Aorta (tissue), 5 donors: ENCODE measurements at regions not wholly inside any gene's neighbourhood (a gene's known extent, or its start where the extent isn't known, plus 50 kb on each side); places are given as distances from the start of the nearest gene placed in this dataset.

Experiments used
- ATAC-seq: fragments of 200-7000 bp; cut with Tn5 transposase; one replicate; pipeline ENCODE4 v1.9.1; 2022; ENCODE audit warnings: moderate library complexity; ENCODE audit not compliant: low FRiP score
- DNase-seq, 2 donors: peaks; one replicate each; pipeline ENCODE4 v3.0.0-alpha.2; 2020
- H3K27ac ChIP-seq, 2 donors: one replicate each; pipeline ENCODE4 v1.5.1; 2013; ENCODE audit warnings: low read length in 2 of 2, mild to moderate bottlenecking in 2 of 2, moderate library complexity in 2 of 2, control low read depth in 1 of 2, inconsistent platforms in 1 of 2, low read depth in 1 of 2
- H3K27me3 ChIP-seq, 2 donors: one replicate each; pipeline ENCODE4 v1.6.1; 2013; ENCODE audit warnings: control low read depth in 1 of 2, low read length in 1 of 2, mild to moderate bottlenecking in 1 of 2, moderate library complexity in 1 of 2; ENCODE audit not compliant: insufficient read depth in 2 of 2, control insufficient read depth in 1 of 2
- H3K36me3 ChIP-seq, 2 donors: one replicate each; pipeline ENCODE4 v1.6.1; 2013; ENCODE audit warnings: control low read depth in 1 of 2, low read length in 1 of 2, mild to moderate bottlenecking in 1 of 2; ENCODE audit not compliant: insufficient read depth in 2 of 2, control insufficient read depth in 1 of 2
- H3K4me1 ChIP-seq, 2 donors: one replicate each; pipeline ENCODE4 v1.6.1; 2013; ENCODE audit warnings: low read length in 2 of 2, control low read depth in 1 of 2, mild to moderate bottlenecking in 1 of 2, moderate library complexity in 1 of 2; ENCODE audit not compliant: insufficient read depth in 2 of 2, control insufficient read depth in 1 of 2
- H3K4me3 ChIP-seq, 2 donors: one replicate each; pipeline ENCODE4 v1.5.1; 2013; ENCODE audit warnings: low read length in 2 of 2, control low read depth in 1 of 2, mild to moderate bottlenecking in 1 of 2
- H3K9me3 ChIP-seq: one replicate; pipeline ENCODE4 v1.6.1; 2013; ENCODE audit warnings: mild to moderate bottlenecking, low read length; ENCODE audit not compliant: control insufficient read depth
- WGBS, 2 donors: extraction: QIAGEN DNeasy Blood & Tissue Kit; methylation state at CpG; one replicate each; pipeline ENCODE4 v1.1.7; 2013; 5-methylcytosine and 5-hydroxymethylcytosine counted together
- intact Hi-C, 2 donors: fragments of 100-400 bp; cut with DNase I; formaldehyde crosslinking; loops; one replicate each; pipeline versions ENCODE4 v1.14.2 to v1.15.0; 2022
- donor health status: healthy with polysubstance abuse.
- donor health status: Bipolar disorder and iron deficiency.
- donor health status: DM: no; HTN: no; CAD: no.
- donor health status: DM: no; HTN: no; CAD: no.
- donor health status: DM: yes; HTN: yes; CAD: no.

DNA sequence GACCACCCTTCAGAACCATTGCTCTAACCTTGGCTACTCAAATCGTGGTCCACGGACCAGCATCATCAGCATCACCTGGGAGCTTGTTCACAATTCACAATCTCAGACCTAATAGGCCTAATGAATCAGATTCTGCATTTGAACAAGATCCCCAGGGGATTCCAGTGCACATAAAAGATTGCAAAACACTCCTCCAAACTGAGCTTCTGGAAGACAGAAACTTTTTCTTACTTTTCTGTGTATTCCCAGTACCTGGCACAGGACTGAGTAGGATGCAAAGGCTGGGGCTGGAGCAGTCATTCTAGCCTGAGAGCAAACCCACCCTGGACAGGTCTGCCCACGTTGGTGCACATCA is 115.1 kb upstream of the COPS8 start:
- no peak overlapping the region for H3K27ac ChIP-seq
- no peaks in the 10 kb centered on the region for H3K36me3 ChIP-seq
- no peaks in the 10 kb centered on the region for H3K9me3 ChIP-seq
- H3K4me1 ChIP-seq: no peaks in the 10 kb centered on the region
- H3K27me3 ChIP-seq: no peaks in the 10 kb centered on the region
- no peak for DNase-seq
- 95 to 96% methylated on average over 3 of the region's 3 CpGs for WGBS, 2 donors
- intact Hi-C loops: no loop called here
- no peak overlapping the region for H3K4me3 ChIP-seq
- ATAC-seq: no peak

DNA sequence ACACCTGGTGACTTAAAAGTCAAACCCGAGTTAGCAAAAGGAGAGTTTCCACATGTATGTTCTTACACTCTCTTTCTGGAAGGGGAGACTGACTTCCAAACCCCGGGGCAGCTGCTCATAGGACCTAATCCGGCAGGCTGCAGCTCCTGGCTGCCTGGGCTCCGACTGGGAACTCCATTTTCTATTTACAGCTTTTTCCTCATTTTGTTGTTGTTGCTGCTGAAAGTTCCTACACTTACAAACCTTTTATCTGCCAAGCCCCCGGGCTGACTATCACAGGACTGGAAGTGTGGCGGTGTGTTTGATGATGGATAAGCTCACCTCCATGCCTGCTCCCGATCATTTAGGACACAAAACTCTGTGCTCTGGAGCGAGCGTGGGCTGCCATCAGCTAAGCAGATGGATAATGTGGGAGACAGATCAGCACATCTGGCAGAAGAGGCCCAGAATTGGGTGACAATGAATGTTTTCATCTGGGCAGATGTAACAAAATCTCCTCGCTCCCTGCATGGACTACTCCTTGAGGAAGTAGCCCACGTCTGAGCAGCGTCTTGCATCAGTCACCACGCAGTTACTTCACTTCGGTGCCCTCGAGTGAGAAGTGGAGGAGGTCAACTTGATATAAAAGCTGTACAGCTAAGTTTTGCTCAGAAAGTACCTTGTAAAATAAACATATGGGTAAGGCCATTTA is 114.4 kb upstream of the COPS8 start:
- Histone ChIP-seq H3K4me3 (no peak overlapping the region), H3K27ac (no peak overlapping the region), H3K4me1 (no peaks in the 10 kb centered on the region), H3K27me3 (no peaks in the 10 kb centered on the region), H3K9me3 (no peaks in the 10 kb centered on the region), H3K36me3 (no peaks in the 10 kb centered on the region)
- 91 to 92% methylated on average over 15 of the region's 15 CpGs for WGBS, 2 donors
- ATAC-seq (no peak), DNase-seq (no peak)
- intact Hi-C loops: no loop called here

DNA sequence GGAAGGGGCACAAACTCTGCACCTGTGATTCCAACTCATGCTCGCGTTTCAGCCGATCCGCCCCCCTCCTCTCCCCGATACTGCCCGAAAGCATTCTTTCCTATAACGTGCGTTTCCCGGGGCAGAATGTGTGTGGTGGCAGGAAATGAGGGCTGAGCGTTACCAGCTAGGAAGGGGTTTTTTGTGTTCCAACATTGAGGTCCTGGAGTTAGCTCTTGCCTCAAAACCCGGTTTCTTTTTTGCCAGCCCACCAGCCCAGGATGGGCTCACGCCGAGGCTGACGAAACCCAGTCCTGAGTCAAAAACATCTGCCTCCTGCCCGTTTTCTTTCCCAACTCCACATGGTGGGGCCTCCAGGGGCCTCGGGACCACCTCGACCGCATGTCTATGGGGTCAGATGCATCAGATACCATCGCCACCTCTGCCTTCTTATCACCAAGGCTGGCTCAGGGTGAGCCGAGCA is 113.7 kb upstream of the COPS8 start:
- H3K27ac ChIP-seq: no peak overlapping the region
- H3K4me3 ChIP-seq: no peak overlapping the region
- WGBS, 2 donors: 92% methylated on average over 20 of the region's 20 CpGs
- intact Hi-C loops: no loop called here
- H3K36me3 ChIP-seq: no peaks in the 10 kb centered on the region
- no peak for DNase-seq
- H3K27me3 ChIP-seq: no peaks in the 10 kb centered on the region
- ATAC-seq: no peak
- H3K9me3 ChIP-seq: no peaks in the 10 kb centered on the region
- H3K4me1 ChIP-seq: no peaks in the 10 kb centered on the region

DNA sequence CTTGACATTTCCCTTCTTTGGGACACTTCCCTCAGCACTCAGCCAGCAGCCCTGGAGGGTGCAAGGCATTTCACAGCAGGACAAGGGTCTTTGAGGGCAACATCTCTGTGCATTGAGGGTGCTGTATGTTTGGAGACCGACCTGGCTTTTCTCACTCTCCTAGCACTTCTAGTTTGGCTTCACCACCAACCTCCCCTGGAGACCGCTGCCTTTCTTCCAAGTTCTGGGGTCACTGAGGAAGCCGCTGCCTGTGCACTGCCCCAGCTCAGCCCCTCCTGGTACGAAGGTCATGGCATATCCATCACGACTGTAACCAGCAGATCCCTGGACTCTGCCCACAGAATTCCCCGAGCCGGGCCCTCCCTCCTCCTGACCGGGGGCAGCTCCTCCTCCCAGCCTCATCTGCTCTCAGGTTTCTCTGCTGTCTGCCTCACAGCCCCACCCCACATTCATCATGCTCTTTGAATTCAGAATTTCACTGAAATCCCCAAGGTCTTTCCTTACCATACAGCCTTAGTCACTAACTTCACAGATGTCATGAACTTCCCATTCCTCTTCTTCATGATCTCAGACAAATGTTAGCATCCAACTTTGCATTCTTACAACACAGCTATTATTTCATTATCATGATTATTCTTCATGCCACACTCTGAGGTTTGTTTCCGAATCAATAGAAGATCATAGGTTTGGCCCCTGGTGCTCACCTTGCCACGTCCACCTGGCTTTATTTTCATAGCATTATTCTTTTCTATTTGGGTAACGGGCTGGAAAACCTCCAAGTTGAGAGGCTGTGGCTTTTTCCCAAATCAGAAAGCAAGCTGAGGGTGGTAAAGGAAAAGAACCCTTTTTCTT is 113.0 kb upstream of the COPS8 start:
- DNase-seq: peak; percentile 65 to 82

DNA sequence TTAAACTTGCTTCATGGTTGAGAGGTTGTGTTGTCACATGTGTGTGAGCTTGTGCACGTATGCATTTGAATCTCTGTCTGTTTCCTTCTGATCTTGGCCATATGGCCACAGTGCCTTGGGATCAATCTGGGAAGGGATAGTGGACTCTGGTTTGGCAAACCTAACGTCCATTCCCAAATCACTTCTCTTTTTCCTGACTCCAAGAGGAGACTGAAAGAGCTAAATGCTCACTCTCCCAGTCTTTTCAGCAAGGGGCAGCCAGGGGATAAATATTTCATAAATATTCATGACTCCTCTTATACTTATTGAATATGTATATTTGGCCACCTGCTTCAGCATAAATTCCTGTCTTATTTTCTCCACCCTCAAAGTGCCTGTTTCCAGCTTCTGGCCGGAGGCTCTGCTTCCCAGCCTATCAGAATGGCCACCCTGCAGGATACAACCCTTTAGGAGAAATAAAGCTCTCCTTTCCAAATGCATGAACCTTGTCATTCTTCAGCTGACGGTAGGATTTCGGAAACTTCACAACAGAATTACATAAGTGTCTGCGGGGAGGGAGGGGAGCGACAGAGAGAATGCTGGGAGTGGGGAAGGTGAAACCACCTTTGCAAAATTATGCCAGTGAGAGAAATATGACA is 112.2 kb upstream of the COPS8 start:
- H3K36me3 ChIP-seq: no peaks in the 10 kb centered on the region
- H3K4me3 ChIP-seq: no peak overlapping the region
- DNase-seq: no peak
- no peak for ATAC-seq
- no peaks in the 10 kb centered on the region for H3K9me3 ChIP-seq
- no peaks in the 10 kb centered on the region for H3K27me3 ChIP-seq
- 79 to 81% methylated on average over 7 of the region's 7 CpGs for WGBS, 2 donors
- H3K27ac ChIP-seq: no peak overlapping the region
- no peaks in the 10 kb centered on the region for H3K4me1 ChIP-seq
- intact Hi-C loops: no loop called here

More for the DNA sequence above, 113.0 kb upstream of the COPS8 start:
- ATAC-seq: peak; percentile 56
- no peak overlapping the region for H3K27ac ChIP-seq
- no peaks in the 10 kb centered on the region for H3K4me1 ChIP-seq
- H3K27me3 ChIP-seq: no peaks in the 10 kb centered on the region
- intact Hi-C loops: no loop called here
- H3K36me3 ChIP-seq: no peaks in the 10 kb centered on the region
- 63 to 77% methylated on average over 11 of the region's 11 CpGs for WGBS, 2 donors
- H3K9me3 ChIP-seq: no peaks in the 10 kb centered on the region
- no peak overlapping the region for H3K4me3 ChIP-seq

DNA sequence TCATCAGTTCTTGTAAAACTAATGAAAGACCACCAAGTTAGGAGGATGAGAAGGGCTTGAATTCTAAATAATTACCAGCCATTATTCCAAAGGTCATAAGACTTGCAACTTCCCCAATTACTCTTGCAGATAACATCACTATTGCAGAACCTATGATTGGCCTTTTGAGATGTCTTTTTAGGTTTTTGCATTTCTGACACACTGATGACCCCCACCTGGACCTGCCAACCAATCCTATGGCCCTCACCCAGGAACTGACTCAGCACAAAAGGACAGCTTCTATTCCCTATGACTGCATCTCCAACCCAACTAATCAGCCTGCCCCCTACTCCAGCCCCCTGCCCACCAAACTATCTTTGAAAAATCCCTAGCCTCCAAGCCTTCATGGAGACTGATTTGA is 111.5 kb upstream of the COPS8 start:
- no peak for ATAC-seq
- H3K4me3 ChIP-seq: no peak overlapping the region
- H3K36me3 ChIP-seq: no peaks in the 10 kb centered on the region
- H3K9me3 ChIP-seq: no peaks in the 10 kb centered on the region
- no peak for DNase-seq
- no peak overlapping the region for H3K27ac ChIP-seq
- H3K27me3 ChIP-seq: no peaks in the 10 kb centered on the region
- H3K4me1 ChIP-seq: no peaks in the 10 kb centered on the region
- intact Hi-C loops: no loop called here

DNA sequence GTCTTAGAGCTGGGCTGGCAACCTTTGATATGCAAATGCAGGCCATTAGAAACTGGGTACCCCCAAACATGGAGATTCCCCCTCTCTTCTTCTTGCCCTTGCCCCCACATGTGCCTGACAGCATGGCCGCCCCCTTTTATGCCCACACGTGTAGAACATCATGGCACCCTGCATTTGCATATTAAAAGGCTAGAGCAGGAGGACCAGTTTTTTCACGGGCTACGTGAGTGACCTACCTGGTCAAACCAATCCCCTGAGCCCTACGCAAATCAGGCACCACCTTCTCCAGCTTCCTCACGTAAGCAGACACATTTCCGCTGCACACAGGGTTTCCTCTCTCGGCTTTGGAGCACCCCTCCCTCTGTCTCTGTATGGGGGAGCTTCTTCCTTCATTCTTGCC is 110.9 kb upstream of the COPS8 start:
- Histone ChIP-seq H3K27me3 (no peaks in the 10 kb centered on the region), H3K4me3 (no peak overlapping the region), H3K27ac (no peak overlapping the region), H3K9me3 (no peaks in the 10 kb centered on the region), H3K36me3 (no peaks in the 10 kb centered on the region), H3K4me1 (no peaks in the 10 kb centered on the region)
- peak in 1 of 2 donors; percentile 24 for DNase-seq
- WGBS, 2 donors: 72 to 98% methylated on average over 8 of the region's 8 CpGs
- no peak for ATAC-seq
- intact Hi-C loops: no loop called here

DNA sequence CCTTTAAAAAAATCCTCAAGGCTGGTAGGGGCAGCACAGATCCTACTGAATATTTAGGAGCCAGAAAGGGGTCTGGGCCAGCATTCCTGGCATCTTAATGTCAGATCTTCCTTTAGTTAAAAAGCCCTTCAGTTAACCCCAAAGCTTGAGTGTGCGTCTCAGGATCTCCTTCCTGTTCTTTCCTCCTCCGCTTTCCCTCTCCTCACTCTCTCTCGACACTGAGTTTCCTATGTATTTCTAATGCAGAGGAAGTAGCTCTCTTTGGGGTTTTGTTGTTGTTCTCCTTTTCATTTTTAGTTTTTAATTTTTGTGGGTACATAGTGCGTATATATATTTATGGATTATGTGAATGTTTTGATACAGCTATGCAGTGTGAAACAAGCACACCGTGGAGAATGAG is 109.9 kb upstream of the COPS8 start:
- H3K36me3 ChIP-seq: no peaks in the 10 kb centered on the region
- H3K4me3 ChIP-seq: no peak overlapping the region
- H3K9me3 ChIP-seq: no peaks in the 10 kb centered on the region
- H3K27ac ChIP-seq: no peak overlapping the region
- no peak for DNase-seq
- 94 to 97% methylated on average over 5 of the region's 5 CpGs for WGBS, 2 donors
- no peaks in the 10 kb centered on the region for H3K4me1 ChIP-seq
- H3K27me3 ChIP-seq: no peaks in the 10 kb centered on the region
- intact Hi-C loops: no loop called here
- ATAC-seq: no peak
